Cardiac muscle cell (in vitro differentiated cells and primary cell): ENCODE measurements at regions not wholly inside any gene's neighbourhood (a gene's known extent, or its start where the extent isn't known, plus 50 kb on each side); places are given as distances from the start of the nearest gene placed in this dataset.

Experiments
- DNase-seq, 2 donors: peaks; one replicate each; pipeline versions ENCODE4 v3.0.0 to v3.0.0-alpha.2; 2010 to 2017; ENCODE audit warnings: low read depth in 1 of 2, low spot score in 1 of 2
- H3K27ac ChIP-seq: fragments of 200-600 bp; sonication (generic); 2 replicates; pipeline ENCODE4 v1.5.1; 2016
- H3K27me3 ChIP-seq: fragments of 200-600 bp; sonication (generic); 2 replicates; pipeline ENCODE4 v1.6.0; 2016; ENCODE audit warnings: control low read depth
- H3K36me3 ChIP-seq: fragments of 200-600 bp; sonication (generic); 2 replicates; pipeline ENCODE4 v1.5.1; 2016; ENCODE audit warnings: control low read depth
- H3K4me1 ChIP-seq: fragments of 200-600 bp; sonication (generic); 2 replicates; pipeline ENCODE4 v1.8.1; 2017; ENCODE audit warnings: low read depth, mild to moderate bottlenecking, mixed run types
- H3K4me3 ChIP-seq: fragments of 200-600 bp; sonication (generic); 2 replicates; pipeline ENCODE4 v1.5.1; 2016; ENCODE audit warnings: mild to moderate bottlenecking
- H3K9me3 ChIP-seq: fragments of 200-600 bp; sonication (generic); 2 replicates; pipeline ENCODE4 v1.5.1; 2017; ENCODE audit warnings: low read depth, mild to moderate bottlenecking, control low read depth
- TF ChIP-seq, protein P1 (sequence below): IDR thresholded peaks from 2 replicates; pipeline ENCODE4 v1.5.1; 2012; ENCODE audit warnings: low read depth, mild to moderate bottlenecking, low read length

DNA sequence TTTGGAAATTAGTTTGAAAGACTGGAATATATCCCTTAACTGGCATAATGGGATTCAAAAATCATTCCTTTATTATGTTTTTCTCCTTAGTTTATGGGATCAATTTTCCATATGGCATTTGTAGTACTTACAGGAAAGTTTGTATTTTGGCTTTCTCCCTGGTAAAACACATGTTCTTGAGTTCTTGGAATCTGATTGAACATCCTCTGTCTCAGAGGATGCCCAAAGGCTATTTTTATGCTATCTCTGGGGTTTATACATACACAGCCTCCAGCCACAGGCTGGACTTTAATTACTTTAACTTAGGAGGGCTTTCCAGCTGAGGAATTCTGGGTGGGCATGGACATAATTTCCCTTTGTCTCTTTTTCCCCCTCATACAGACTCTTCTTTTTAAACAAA lies 236.4 kb downstream of the HGF start:
- Histone ChIP-seq H3K27me3 (no peaks in the 10 kb centered on the region), H3K9me3 (no peaks in the 10 kb centered on the region), H3K27ac (no peak overlapping the region), H3K4me1 (no peaks in the 10 kb centered on the region), H3K4me3 (no peak overlapping the region), H3K36me3 (no peaks in the 10 kb centered on the region)
- DNase-seq: no peak
- TF ChIP-seq, protein P1, sequence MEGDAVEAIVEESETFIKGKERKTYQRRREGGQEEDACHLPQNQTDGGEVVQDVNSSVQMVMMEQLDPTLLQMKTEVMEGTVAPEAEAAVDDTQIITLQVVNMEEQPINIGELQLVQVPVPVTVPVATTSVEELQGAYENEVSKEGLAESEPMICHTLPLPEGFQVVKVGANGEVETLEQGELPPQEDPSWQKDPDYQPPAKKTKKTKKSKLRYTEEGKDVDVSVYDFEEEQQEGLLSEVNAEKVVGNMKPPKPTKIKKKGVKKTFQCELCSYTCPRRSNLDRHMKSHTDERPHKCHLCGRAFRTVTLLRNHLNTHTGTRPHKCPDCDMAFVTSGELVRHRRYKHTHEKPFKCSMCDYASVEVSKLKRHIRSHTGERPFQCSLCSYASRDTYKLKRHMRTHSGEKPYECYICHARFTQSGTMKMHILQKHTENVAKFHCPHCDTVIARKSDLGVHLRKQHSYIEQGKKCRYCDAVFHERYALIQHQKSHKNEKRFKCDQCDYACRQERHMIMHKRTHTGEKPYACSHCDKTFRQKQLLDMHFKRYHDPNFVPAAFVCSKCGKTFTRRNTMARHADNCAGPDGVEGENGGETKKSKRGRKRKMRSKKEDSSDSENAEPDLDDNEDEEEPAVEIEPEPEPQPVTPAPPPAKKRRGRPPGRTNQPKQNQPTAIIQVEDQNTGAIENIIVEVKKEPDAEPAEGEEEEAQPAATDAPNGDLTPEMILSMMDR: no peak

DNA sequence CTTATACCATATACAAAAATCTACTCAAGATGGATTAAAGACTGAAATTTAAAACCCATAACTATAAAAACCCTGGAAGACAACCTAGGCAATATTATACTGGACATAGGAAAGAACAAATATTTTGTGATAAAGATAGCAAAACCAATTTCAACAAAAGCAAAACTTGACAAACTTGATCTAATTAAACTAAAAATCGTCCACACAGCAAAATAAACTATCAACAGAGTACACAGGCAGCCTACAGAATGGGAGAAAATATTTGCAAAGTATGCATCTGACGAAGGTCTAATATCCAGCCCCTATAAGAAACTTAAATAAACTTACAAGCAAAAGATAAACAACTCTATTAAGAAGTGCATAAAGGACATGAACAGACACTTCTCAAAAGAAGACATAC lies 240.1 kb downstream of the HGF start:
- no peak for DNase-seq
- H3K27ac ChIP-seq: no peak overlapping the region
- H3K4me1 ChIP-seq: no peaks in the 10 kb centered on the region
- TF ChIP-seq, protein P1: no peak
- H3K36me3 ChIP-seq: no peaks in the 10 kb centered on the region
- H3K9me3 ChIP-seq: no peaks in the 10 kb centered on the region
- H3K27me3 ChIP-seq: no peaks in the 10 kb centered on the region
- no peak overlapping the region for H3K4me3 ChIP-seq

DNA sequence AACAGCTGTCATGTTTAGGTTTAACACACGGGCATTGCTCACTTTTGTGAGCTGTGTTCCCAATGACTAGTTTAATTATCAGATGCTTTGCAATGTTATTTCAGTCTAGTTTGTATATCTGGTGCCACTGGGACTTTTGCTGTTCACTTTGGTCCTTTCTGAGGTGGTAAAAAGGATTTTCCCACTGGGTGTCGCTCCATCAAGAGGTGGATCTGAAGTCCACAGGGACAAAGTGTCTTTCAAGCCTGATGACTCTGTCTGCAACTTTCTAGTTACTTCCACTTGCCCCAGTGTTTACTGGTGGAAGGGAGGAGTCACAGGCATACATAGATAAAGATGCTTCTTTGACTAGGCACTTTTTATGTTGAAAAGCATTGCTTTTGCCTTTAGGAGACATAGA lies 242.2 kb downstream of the HGF start:
- Histone ChIP-seq H3K4me3 (no peak overlapping the region), H3K9me3 (no peaks in the 10 kb centered on the region), H3K27ac (no peak overlapping the region), H3K36me3 (no peaks in the 10 kb centered on the region), H3K27me3 (no peaks in the 10 kb centered on the region), H3K4me1 (no peaks in the 10 kb centered on the region)
- TF ChIP-seq, protein P1: no peak
- DNase-seq: no peak

DNA sequence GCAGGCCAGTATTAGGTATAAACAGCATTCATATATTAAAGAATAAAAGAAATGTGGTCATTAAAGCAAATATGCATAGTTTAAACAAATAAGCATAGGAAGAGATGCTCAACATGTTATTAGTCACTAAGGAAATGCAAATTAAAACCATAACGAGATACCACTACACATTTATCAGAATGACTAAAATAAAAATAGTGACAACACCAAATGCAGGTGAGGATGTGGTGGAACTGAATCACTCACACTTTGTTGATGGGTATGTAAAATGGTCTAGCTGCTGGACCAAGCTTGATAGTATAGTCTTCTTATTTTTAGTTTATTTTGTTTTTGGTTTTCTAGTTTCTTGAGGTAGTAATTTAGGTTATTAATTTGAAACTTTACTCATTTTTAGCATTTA lies 242.9 kb downstream of the HGF start:
- H3K9me3 ChIP-seq: no peaks in the 10 kb centered on the region
- H3K4me3 ChIP-seq: no peak overlapping the region
- TF ChIP-seq, protein P1: no peak
- no peak overlapping the region for H3K27ac ChIP-seq
- H3K27me3 ChIP-seq: no peaks in the 10 kb centered on the region
- no peaks in the 10 kb centered on the region for H3K36me3 ChIP-seq
- no peak for DNase-seq
- H3K4me1 ChIP-seq: no peaks in the 10 kb centered on the region

DNA sequence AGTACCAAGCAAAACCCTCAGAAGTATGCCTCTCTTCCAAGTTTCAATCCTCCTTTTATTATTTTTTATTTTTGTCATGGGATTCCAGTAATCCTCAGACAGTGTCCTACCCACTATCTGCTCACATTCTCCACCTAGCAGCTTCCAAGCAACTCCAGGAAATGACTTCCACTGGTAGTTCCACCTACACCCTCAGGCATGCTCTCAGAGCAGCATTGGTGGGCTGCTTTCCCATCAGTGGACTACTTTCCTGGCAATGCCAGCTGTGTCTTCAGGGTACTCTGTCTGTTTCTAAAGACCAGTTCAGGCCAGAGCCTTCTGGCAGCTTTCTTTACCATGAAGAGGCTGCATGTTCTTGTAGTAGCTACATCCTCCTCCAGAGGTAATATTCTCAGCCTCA lies 244.0 kb downstream of the HGF start:
- TF ChIP-seq, protein P1: no peak
- H3K36me3 ChIP-seq: no peaks in the 10 kb centered on the region
- no peaks in the 10 kb centered on the region for H3K4me1 ChIP-seq
- no peak overlapping the region for H3K27ac ChIP-seq
- DNase-seq: no peak
- no peaks in the 10 kb centered on the region for H3K27me3 ChIP-seq
- H3K9me3 ChIP-seq: no peaks in the 10 kb centered on the region
- H3K4me3 ChIP-seq: no peak overlapping the region

DNA sequence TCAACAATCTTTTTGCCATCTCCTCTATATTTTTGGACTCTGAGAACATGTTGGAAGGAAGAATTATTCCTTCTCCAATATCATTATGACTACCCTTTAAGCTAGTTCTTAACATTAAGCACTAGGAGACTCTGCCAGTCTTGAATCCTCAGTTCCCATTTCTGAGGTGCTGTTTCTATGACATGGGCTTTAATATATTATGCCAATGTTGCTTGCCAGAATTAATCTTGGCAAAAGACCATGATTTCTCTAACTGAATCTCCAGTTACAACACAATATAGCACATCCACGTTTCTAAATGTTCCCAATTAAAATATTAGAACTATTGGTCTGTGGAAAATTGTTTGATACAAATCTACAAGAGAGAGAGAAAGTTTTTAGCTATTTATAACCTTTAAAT lies 250.0 kb downstream of the HGF start:
- H3K4me3 ChIP-seq: no peak overlapping the region
- no peak overlapping the region for H3K27ac ChIP-seq
- no peaks in the 10 kb centered on the region for H3K36me3 ChIP-seq
- peak in 1 of 2 donors; percentile 29 for DNase-seq
- H3K27me3 ChIP-seq: no peaks in the 10 kb centered on the region
- H3K4me1 ChIP-seq: no peaks in the 10 kb centered on the region
- no peaks in the 10 kb centered on the region for H3K9me3 ChIP-seq
- TF ChIP-seq, protein P1: no peak
